ENCODE measurements at regions not wholly inside any gene's neighbourhood (a gene's known extent, or its start where the extent isn't known, plus 50 kb on each side); places are given as distances from the start of the nearest gene placed in this dataset.

DNA sequence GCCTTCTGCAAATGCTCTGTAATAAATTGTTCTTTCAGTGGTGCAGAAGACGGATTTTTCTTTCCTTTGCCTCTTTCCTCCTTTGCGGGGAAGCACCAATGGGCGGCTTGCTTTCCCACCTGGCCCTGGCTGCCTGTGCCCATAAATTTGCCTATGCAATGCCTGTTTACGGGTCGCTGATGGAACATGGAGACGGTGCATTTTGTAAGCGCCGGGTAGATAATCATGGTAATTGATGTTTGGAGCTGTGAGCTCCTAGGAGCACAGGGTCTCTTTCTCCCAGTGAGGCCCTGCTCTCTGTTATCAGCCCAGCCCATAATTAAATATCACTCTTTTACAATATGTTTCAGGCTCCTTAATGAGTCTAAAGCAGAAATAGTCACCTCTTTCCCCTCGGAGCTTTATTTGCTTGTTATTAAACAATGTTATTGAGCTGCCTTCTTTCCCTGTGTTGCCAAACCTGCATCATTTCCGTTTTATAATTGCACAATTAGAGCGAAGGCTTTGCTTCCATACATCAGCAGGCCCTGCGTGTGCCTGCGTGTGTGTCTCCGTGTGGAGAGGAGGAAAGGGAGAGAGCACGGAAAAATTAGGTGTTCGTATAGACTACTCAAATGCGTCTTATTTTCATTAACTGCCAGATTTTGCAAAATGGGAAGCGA, 437.4 kb upstream of the POU3F3 start:
- no peak for DNase-seq

DNA sequence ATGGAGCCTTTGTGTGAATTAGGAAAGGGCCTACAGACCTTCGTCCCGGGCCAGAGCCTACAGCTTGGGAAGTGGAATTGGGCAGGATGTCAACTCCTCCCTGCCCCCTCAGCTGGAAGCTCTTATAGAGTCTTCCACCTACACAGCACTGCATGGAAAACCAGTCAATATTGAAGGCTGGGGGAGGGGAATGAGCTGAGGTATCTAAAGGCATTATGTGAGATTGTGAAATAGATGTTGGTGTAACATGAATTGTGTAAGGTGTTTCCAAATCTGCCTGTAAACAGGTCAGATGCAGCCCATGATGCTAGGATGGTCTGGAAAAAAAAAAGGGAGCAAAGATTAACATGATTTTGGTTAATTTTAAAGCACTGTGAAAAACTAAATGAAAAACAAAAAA, 433.5 kb upstream of the POU3F3 start:
- no peak for DNase-seq

DNA sequence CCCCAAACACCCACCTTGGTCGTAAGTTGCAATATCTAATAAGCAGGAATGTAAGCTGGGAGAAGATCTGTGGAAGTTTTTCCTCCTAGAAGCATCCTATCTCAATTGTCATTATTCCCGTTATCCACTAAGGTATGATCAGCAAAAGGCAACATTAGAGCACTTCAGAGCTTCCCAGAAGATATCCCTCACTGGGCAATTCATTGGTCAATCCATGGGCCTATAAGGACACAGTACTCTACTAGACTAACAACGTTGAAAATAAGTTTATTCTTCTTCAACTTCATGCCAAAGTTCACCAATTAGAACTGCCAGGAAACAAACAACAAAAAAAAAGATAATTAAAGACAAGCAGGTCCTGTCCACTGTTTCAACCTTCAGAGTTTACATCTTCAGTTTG, 433.0 kb upstream of the POU3F3 start:
- DNase-seq: no peak

- DNase-seq: no peak
Observed at GRCh38 chr2:104425850-104426595, 427.9 kb upstream of the POU3F3 start.

DNA sequence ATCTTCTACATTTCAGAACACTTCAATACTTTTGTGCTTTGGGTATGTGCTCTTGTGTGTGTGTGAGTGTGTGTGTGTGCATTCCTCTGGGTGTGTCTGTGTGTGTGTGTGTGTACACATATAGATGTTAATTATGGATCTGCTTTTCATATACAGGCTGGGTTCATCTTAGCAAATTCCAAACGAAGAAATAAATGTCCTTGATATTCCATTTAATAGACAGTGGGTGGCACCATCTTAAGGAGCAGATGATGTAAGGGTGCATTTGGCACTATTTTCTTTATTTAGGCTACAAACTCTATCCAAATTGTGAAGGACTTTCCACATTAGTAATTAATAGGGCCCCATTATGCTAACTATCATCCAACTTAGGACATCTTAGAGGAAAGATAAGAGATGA, 425.8 kb upstream of the POU3F3 start:
- DNase-seq: no peak

- DNase-seq: no peak
Observed at GRCh38 chr2:104429639-104430358, 424.1 kb upstream of the POU3F3 start.

GRCh38 chr2:104430359-104430740, 423.6 kb upstream of the POU3F3 start:
- no peak for DNase-seq

DNA sequence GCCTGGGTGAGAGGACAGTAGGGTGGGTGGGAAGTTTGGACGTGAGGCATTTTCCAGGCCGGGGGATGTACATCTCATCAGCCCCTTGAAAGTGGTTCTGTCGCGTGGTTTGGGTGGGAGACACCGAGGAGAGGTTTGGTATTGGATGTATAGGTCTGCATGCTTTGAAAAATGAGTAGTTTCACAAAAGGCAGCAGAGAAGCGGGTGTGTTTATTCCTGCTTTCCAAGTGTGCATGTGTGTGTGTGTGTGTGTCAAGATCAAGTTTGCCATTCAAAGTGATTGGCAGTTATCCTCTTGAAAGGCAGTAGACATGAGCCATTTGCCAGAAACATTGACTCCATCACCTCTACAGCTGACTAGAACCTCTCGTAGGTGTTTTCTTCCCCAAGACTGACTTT, 423.1 kb upstream of the POU3F3 start:
- no peak for DNase-seq

GRCh38 chr2:104431701-104432121, 422.2 kb upstream of the POU3F3 start:
- DNase-seq: no peak

- no peak for DNase-seq
Observed at GRCh38 chr2:104432401-104432800, 421.5 kb upstream of the POU3F3 start.

GRCh38 chr2:104432991-104433390, 420.9 kb upstream of the POU3F3 start:
- DNase-seq: no peak

DNA sequence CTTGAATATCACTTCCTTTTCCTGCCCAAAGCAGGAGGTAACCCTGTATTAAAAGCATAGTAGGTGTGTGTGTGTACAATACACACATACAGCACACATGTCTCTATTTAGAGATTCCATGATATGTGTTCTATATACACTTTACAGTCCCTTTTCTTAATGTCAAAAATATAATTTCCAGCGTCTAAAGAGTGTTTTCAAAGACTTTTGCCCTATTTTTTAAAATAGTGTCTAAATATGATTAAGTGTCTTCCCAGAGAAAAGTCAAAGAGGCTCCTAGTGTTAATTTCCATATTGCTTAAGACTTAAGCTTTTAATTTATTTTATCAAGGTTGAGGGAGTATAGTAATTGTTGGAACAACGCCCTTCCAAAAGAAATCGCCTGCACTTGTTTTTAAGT, 420.3 kb upstream of the POU3F3 start:
- DNase-seq: no peak

DNA sequence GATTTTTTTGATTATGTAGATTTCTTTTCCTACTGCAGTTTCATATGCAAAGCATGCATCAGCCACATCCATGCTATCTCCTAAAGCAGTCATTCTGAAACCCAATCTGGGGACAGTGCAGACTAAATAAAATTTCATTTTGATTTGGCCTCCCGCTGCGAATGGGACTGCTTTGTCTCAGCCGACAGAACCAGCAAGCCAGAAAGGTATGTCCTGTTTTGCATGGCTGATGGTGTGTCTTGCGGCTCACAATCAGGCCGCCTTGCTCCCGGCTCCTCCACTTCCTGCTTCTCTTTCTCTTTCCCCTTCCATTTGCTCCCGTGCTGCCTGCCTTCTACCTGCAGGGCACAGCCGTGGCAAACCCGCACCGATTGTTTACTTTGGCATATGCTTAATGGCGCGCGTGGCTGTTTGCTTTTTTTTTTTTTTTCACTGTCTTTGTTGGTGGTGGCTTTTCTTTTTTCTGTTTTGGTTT, 419.6 kb upstream of the POU3F3 start:
- no peak for DNase-seq

DNA sequence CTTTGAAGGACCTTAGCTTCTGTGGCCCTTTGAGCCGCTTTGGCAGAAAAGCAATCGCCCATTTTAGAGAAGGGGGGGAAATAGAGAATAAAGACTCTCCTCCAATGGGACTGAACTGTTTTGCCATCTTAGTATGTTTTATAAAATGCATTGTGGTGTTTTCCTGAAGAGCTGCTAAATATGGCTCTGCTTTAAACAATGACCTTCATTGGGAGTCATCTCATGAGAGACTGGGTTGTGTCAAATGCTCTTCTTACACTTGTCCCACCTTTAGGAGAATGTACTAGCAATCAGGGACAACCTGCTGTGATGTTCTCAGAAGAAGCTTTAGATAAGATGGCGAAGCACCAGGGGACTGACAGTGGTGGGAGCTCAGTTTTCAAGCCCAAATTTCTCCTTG, 418.9 kb upstream of the POU3F3 start:
- no peak for DNase-seq

- DNase-seq: no peak
Observed at GRCh38 chr2:104438481-104438880, 415.4 kb upstream of the POU3F3 start.

DNA sequence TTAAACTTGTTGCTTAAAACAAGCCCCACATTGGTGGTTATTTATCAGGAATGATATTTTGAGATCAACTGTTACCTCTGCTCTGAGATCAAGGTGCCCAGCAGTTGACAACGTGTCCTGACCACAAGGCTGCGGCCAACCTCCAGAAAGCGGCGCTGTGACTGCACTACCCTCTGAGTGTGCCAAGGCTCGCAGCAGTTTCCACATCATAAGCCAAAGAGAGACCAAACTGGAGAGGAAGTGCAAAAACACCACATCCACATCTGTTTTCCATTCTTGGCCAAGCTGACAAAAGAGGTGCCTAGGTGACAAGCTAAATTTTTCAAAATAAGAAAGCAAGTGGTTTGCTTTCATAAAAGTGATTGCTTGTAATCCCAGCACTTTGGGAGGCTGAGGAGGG, 410.8 kb upstream of the POU3F3 start:
- no peak for DNase-seq

GRCh38 chr2:104444392-104444791, 409.5 kb upstream of the POU3F3 start:
- no peak for DNase-seq

- DNase-seq: no peak
Observed at GRCh38 chr2:104444889-104445288, 409.0 kb upstream of the POU3F3 start.

- peak in 1 of 6 experiments; percentile 20 for DNase-seq
Observed at GRCh38 chr2:104447831-104448434, 406.0 kb upstream of the POU3F3 start.

GRCh38 chr2:104448661-104449440, 405.1 kb upstream of the POU3F3 start:
- no peak for DNase-seq

DNA sequence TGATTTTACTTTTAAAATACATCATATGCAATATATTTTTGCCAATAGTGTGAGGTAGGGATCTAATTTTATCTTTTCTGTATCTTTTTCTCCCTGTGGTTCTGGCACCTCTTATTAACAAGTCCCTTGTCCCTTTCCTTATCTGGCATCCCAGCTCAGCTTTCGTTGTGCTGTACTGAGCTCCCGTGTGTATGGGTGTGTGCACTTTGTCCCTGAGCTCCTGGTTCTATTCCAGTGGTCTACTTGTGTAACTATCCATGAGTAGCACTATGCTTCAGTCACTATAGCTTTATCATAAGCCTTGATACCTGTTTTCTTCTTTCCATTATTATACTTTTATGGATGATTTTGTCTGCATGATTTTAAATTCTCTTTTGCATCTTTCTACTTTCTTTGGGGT, 401.4 kb upstream of the POU3F3 start:
- DNase-seq: no peak

DNA sequence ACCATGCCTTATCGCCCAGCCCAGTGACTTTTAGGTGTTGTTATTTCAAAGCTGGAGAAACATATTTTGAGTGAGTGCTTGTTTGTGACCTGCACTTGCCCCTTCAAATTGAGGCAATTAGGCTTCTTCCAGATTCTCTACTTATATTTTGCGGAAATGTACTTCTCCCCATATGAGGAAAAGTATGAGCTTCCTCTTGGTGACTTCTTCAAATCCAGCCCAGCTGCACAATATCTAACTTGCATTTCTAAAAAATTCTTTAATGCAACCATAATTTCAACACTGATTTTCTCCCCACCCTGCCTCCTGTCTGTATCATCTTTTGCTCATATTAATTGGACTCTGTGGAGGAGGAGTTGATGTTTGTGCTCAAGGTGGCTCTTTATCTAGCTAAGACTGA, 391.2 kb upstream of the POU3F3 start:
- no peak for DNase-seq

- DNase-seq: no peak
Observed at GRCh38 chr2:104465981-104466380, 387.9 kb upstream of the POU3F3 start.

Data from stimulated activated naive CD4-positive, alpha-beta T cell (primary cell).